Body of pancreas (tissue), 4 donors: ENCODE measurements at regions not wholly inside any gene's neighbourhood (a gene's known extent, or its start where the extent isn't known, plus 50 kb on each side); places are given as distances from the start of the nearest gene placed in this dataset.

Experiments
- ATAC-seq: fragments of 150-250 bp; one replicate; pipeline ENCODE4 v1.9.1; 2016
- DNase-seq, 4 donors: peaks; one replicate each; pipeline ENCODE4 v3.0.0-alpha.2; 2019
- H3K27ac ChIP-seq, 4 donors: fragments of 200-600 bp; sonication (generic); 1 replicate in 3 of 4; 2 replicates in 1 of 4; pipeline versions ENCODE4 v1.5.1 to v1.6.1; 2016 to 2019; ENCODE audit warnings: mild to moderate bottlenecking in 1 of 4, mixed read lengths in 1 of 4, moderate library complexity in 1 of 4
- H3K27me3 ChIP-seq, 2 donors: fragments of 200-600 bp; sonication (generic); one replicate each; pipeline ENCODE4 v1.6.0; 2016; ENCODE audit warnings: mild to moderate bottlenecking in 1 of 2
- H3K36me3 ChIP-seq, 2 donors: fragments of 200-600 bp; sonication (generic); replicated peaks in 1 of 2; 2 replicates each; pipeline ENCODE4 v1.5.1; 2016; ENCODE audit warnings: low read depth in 2 of 2; ENCODE audit not compliant: insufficient read depth in 1 of 2
- H3K4me1 ChIP-seq: fragments of 200-600 bp; sonication (generic); one replicate; pipeline ENCODE4 v1.6.0; 2016
- H3K4me3 ChIP-seq, 2 donors: fragments of 200-600 bp; sonication (generic); 1 replicate in 1 of 2; 2 replicates in 1 of 2; pipeline ENCODE4 v1.5.1; 2016 to 2019
- H3K9me3 ChIP-seq, 3 donors: fragments of 200-600 bp; sonication (generic); 1 replicate in 2 of 3; 2 replicates in 1 of 3; pipeline ENCODE4 v1.5.1; 2016
- POLR2A ChIP-seq, 3 donors: fragments of 450-650 bp; IDR thresholded peaks; one replicate each; pipeline ENCODE4 v1.6.1; 2016; ENCODE audit warnings: antibody characterized with exemption in 3 of 3, mild to moderate bottlenecking in 2 of 3
- WGBS, 2 donors: methylation state at CpG; one replicate each; pipeline ENCODE4 v1.1.5; 2017; 5-methylcytosine and 5-hydroxymethylcytosine counted together
- intact Hi-C: fragments of 100-400 bp; cut with DNase I; formaldehyde crosslinking; loops from one replicate; pipeline ENCODE4 v1.15.1; 2023
- TF ChIP-seq, protein P1 (sequence below), 7 experiments: fragments of 450-650 bp in 4 of 7; fragments of 200-600 bp in 3 of 7; sonication (generic) in 3 of 7; IDR thresholded peaks; one replicate each; pipeline ENCODE4 v1.5.1; 2016 to 2019; ENCODE audit warnings: antibody characterized with exemption in 7 of 7

DNA sequence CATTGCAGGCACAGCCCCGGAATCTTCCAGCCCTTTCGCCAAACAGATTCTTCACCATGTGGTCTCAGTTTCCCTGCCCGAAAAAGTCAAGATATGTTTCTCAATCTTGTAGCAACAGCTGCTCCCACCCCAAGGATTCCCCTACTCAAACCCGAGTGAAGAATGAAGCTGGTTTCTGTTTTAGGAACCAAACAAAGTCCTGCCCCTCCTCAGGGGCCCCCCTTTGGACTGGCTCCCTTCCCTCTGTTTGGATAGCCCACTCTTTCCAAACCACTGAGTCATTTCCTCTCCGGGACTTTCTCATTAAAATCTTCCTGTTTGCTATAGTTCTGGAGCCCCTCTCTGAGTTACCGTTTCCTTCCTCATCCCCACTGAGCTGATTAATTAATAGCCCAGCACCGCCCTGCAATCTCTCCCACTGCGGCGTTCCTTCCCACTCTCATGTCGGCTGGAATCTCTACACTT lies 100.9 kb downstream of the TSEN15 start:
- no peaks in the 10 kb centered on the region for H3K9me3 ChIP-seq
- ATAC-seq (peak; percentile 59), DNase-seq (peak in 2 of 4 donors; percentile 14 to 15)
- peaks cover 15% of the 10 kb centered on the region for H3K4me1 ChIP-seq
- no peak overlapping the region for H3K4me3 ChIP-seq
- intact Hi-C loops, result no loop called here
- TF ChIP-seq, protein P1, sequence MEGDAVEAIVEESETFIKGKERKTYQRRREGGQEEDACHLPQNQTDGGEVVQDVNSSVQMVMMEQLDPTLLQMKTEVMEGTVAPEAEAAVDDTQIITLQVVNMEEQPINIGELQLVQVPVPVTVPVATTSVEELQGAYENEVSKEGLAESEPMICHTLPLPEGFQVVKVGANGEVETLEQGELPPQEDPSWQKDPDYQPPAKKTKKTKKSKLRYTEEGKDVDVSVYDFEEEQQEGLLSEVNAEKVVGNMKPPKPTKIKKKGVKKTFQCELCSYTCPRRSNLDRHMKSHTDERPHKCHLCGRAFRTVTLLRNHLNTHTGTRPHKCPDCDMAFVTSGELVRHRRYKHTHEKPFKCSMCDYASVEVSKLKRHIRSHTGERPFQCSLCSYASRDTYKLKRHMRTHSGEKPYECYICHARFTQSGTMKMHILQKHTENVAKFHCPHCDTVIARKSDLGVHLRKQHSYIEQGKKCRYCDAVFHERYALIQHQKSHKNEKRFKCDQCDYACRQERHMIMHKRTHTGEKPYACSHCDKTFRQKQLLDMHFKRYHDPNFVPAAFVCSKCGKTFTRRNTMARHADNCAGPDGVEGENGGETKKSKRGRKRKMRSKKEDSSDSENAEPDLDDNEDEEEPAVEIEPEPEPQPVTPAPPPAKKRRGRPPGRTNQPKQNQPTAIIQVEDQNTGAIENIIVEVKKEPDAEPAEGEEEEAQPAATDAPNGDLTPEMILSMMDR (IDR thresholded peaks at IDR 0.05), result no peak
- peak in 1 of 3 donors; percentile 17 for TF ChIP-seq POLR2A (IDR thresholded peaks at IDR 0.05)
- H3K27ac ChIP-seq, result peak overlapping the region in 3 of 4 donors; percentile 49 to 58 (median 56)
- H3K27me3 ChIP-seq, result no peaks in the 10 kb centered on the region
- no peaks in the 10 kb centered on the region for H3K36me3 ChIP-seq
- whole genome bisulfite sequencing, 2 donors, result 21 to 26% methylated on average over 10 of the region's 10 CpGs

DNA sequence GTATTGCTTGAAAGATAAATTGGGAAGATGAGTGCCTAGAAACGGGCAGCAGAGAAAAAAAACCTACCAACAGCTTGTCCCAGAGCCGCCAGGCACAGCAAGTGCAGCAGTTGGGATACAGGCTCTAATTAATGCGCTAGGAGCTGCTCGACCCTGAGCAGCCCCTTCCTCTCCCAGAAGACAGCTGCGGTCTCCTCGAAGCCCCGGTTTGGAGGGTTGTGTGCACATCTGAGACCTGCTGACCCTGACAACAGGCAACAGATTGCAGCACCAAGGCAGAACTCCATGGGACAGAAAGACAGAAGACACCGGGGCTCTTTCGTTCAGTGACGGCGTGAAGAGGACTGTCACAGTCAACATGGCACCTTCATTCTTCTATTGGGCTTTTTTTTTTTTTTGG lies 101.4 kb downstream of the TSEN15 start:
- Histone ChIP-seq H3K9me3 (no peaks in the 10 kb centered on the region), H3K4me1 (peaks cover 17% of the 10 kb centered on the region), H3K36me3 (no peaks in the 10 kb centered on the region), H3K27ac (peak overlapping the region in 3 of 4 donors; percentile 49 to 58 (median 56)), H3K27me3 (no peaks in the 10 kb centered on the region), H3K4me3 (no peak overlapping the region)
- DNase-seq (peak in 1 of 4 donors; percentile 4), ATAC-seq (peak; percentile 29)
- WGBS, 2 donors, result 35 to 37% methylated on average over 11 of the region's 11 CpGs
- intact Hi-C loops, result no loop called here
- no peak for TF ChIP-seq POLR2A (IDR thresholded peaks at IDR 0.05)
- TF ChIP-seq, protein P1 (IDR thresholded peaks at IDR 0.05), result no peak

DNA sequence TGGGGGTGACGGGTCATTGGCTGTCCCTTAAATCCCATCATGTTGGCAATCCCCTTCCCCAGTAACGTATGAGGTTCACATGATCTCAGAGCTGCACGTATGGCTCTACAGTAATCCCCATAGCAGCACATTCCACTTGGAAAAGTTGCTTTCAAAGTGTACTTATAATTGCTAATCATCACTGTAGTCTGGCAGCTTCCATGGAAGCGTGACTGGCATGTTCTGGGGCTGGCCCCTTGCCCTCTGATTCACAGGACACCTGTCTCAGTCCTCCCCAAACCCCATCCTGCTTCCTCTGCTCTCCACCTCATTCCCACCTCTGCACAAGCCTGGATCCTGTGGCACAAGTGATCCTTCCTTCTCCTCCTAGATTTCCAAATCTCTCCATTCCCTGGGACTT lies 102.2 kb downstream of the TSEN15 start:
- H3K4me1 ChIP-seq, result peaks cover 17% of the 10 kb centered on the region
- no peak overlapping the region for H3K27ac ChIP-seq
- H3K36me3 ChIP-seq, result no peaks in the 10 kb centered on the region
- WGBS, 2 donors, result 76 to 94% methylated on average over 4 of the region's 4 CpGs
- no peaks in the 10 kb centered on the region for H3K27me3 ChIP-seq
- H3K9me3 ChIP-seq, result no peaks in the 10 kb centered on the region
- TF ChIP-seq, protein P1 (IDR thresholded peaks at IDR 0.05), result no peak
- no peak for TF ChIP-seq POLR2A (IDR thresholded peaks at IDR 0.05)
- H3K4me3 ChIP-seq, result no peak overlapping the region
- DNase-seq (no peak), ATAC-seq (no peak)
- intact Hi-C loops, result no loop called here

DNA sequence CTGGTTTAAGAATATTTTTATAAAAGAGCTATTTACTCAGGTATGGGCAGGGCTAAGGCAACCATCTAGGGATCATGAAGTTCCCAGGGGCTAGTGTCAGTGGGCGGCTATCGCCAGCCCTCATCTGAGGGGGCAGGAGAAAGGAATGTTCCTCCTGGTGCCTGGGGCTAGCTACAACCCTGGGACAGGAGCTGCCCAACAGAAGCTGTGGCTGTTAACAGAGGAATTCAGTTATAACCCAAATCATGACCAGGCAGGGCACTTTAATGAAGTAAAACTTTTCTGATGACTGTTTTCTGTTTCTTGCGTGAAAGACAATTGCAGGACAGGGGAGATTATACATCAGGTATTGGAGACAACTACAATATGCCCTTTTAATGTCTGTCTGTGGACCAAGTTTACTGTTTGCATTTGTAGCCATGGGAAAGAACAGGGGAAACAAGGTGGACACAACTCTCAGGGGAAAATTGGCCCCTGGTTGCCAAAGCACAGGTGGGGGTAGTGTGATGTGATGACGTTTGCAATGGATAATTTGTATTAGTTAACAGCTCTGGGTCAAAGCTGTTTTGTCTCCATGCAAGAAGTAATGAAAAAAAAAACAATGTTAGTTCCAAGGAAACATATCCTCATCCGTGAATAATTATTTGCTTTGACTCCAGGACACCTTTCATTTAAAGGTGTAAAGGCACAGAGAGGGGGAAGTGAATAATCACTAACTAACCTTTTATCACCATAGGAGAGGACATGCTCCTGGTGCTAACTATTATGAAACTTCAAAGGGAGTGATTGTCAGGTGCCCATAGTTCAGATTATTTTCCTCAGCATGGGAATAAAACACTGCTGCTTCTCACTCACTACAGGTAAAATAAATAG lies 105.2 kb downstream of the TSEN15 start:
- 34 to 36% methylated on average over 5 of the region's 5 CpGs for WGBS, 2 donors
- H3K27ac ChIP-seq, result peak overlapping the region in 3 of 4 donors; percentile 16 to 57 (median 51)
- intact Hi-C loops, result no loop called here
- peak; percentile 54 for ATAC-seq
- H3K36me3 ChIP-seq, result no peaks in the 10 kb centered on the region
- H3K9me3 ChIP-seq, result no peaks in the 10 kb centered on the region
- H3K4me3 ChIP-seq, result no peak overlapping the region
- TF ChIP-seq, protein P1 (IDR thresholded peaks at IDR 0.05), result no peak
- no peak for TF ChIP-seq POLR2A (IDR thresholded peaks at IDR 0.05)
- DNase-seq, result peak in 2 of 4 donors; percentile 18 to 20
- H3K4me1 ChIP-seq, result peaks cover 17% of the 10 kb centered on the region
- no peaks in the 10 kb centered on the region for H3K27me3 ChIP-seq
